ENCODE measurements at regions not wholly inside any gene's neighbourhood (a gene's known extent, or its start where the extent isn't known, plus 50 kb on each side); places are given as distances from the start of the nearest gene placed in this dataset.
A peak's percentile ranks its signal among the peaks of the same experiment; 100 is the strongest.
"Not testable (repeated sequence)": the region's sequence is repeated elsewhere in the genome, so short reads cannot be mapped to it uniquely, and the experiment has no call there.

DNA sequence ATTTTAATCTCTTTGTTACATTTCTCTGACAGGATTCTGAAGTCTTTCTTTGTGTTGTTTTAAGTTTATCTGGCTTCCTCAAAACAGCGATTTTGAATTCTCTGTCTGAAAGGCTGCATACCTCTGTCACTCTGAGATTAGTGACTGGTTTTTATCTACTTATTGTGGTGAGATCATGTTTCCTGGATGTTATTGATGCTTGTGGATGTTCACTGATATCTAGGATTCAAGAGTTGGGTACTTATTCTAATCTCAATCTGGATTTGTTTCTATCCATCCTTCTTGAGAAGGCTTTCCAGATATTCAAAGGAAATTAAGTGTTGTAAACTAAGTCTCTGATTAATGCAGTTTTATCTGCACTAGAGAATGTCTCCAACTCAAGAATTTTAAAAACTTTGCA, 1076.1 kb upstream of the ADGRB3 start:
- no peak for DNase-seq (ENCODE audit: low read depth in 2 of 2)

DNA sequence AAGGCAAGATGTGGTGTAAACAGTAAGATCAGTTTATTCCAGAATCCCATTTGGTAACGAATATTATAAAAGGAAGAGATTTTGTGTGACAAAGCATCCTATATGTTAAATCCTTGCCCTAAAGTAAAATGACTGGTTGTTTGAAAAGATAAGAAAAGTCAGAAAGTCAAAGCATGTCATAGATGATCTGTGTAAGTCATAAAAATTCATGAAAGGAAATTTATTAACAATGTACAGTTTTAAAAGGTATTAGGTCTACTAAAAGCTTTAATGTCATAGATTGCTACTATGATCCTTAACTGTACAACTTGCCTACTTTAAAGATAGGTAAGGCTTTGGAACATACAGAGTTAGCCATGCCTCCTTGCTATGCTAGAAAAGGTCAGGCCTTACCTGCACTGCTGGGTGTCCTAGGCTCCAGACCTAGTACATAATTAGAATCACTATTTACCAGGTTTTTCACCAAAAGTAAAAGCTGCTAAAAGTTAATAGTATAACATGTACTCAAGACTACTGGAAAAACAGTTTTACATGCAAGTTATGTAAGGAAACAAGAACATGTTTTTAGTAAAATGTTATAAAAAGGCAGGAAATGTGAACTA, 1090.1 kb upstream of the ADGRB3 start:
- no peak for DNase-seq (ENCODE audit: low read depth in 2 of 2)

DNA sequence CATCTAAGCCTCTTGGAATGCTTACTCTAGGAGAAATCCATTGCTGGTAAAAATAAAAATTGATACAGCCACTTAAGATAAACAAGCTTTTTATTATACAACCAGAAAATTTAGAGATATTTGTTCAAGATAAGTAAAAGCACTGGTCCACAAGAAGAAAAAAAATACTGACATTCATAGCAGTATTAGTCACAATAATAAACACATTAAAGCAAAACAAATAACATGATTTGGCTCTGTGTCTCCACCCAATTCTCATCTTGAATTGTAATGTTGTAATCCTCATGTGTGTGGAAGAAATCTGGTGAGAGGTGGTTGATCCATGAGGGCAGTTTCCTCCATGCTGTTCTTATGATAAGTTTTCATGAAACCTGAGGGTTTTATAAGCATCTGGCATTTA, 1093.5 kb upstream of the ADGRB3 start:
- no peak for DNase-seq (ENCODE audit: low read depth in 2 of 2)

DNA sequence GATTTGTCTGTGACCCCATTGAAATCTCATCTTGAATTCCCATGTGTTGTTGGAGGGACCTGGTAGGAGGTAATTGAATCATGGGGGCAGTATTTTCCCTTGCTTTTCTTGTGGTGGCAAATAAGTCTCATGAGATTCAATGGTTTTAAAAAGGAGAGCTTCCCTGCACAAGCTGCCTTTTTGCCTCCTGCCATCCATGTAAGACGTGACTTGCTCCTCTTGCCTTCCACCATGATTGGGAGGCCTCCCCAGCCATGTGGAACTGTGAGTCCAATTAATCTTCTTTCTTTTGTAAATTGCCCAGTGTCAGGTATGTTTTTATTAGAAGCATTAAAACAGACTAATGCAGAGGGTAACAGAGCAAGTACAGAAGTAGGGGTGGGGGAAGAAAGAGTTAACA, 1097.0 kb upstream of the ADGRB3 start:
- no peak for DNase-seq (ENCODE audit: low read depth in 2 of 2)

DNA sequence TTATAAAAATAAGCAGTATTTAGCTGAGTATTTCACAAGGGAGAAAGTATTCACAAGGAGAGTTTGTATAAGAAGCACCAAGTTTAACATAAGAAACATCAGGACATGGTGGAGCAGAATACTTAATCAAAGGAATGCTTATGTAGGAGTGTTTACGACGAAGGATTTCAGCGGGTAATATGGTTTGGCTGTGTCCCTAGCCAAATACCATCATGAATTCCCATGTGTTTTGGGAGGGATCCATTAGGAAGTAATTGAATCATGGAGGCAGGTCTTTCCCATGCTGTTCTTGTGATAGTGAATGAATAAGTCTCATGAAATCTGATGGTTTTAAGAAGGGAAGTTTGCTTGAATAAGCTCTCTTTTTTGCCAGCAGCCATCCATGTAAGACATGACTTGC, 1099.1 kb upstream of the ADGRB3 start:
- DNase-seq (ENCODE audit: low read depth in 2 of 2) = peak; percentile 12 to 13

DNA sequence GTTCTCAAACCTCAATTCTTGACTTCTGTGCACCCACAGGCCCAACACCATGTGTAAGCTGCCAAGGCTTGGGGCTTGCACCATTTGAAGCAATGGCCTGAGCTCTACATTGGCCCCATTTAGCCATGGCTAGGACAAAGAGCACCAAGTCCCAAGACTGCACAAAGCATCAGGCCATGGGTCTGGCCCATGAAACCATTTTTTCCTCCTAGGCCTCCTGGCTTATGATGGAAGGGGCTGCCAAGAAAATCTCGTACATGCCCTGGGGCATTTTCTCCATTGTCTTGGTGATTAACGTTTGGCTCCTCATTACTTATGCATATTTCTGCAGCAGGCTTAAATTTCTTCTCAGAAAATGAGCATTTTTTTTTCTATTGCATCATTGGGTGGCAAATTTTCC, 1128.7 kb upstream of the ADGRB3 start:
- DNase-seq (ENCODE audit: low read depth in 2 of 2) = no peak

DNA sequence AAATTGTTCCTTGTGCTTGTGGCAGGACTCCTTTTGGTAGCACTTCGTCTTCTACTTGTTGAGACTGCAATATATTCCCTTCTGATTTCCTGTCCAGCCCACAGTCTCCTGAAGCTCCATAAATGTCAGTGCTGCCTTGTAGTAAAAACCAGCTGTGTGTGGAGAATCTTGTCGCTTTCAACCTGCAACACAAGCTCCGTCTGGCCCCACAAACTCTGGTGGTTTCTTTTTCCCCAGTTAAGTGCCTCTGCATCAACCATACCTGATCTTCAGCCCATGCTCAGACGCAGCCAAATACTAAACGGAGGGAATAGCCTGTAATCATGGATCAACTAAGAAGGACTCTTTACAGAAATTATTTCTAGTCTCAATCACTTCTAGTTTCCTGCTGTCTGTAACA, 1133.3 kb upstream of the ADGRB3 start:
- no peak for DNase-seq (ENCODE audit: low read depth in 2 of 2)

DNA sequence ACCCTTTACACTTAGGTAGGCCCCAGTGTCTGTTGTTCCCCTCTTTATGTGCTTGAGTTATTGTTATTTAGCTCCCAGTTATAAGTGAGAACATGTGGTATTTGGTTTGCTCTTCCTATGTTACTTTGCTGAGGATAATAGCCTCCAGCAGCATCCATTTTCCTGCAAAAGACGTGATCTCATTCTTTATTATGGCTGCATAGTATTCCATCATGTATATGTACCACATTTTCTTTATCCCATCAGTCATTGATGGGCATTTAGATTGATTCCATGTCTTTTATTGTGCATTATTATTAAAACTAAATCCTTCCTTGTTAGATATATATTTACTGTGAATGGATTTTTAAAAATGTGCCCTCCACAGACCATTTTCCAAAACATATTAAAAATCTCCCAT, 1137.3 kb upstream of the ADGRB3 start:
- no peak for DNase-seq (ENCODE audit: low read depth in 2 of 2)

DNA sequence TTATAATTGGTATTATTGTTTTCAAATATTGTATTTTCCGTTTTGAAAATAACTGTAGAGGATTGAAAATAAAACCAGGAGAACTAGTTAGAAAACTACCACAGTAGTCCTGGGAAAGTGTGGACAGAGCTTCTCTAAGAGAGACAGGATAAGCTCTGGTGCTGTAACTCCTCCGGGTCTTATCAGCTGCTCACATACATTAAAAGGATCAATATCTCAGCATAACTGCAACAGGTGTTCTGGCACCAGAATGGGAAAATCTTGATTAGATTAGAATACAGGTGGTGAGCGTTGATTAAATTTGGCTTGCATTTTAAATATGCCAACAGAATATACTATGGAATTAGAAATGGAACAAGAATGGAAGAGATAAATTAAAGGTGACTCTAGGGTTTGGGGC, 1138.9 kb upstream of the ADGRB3 start:
- DNase-seq (ENCODE audit: low read depth in 2 of 2) = no peak

DNA sequence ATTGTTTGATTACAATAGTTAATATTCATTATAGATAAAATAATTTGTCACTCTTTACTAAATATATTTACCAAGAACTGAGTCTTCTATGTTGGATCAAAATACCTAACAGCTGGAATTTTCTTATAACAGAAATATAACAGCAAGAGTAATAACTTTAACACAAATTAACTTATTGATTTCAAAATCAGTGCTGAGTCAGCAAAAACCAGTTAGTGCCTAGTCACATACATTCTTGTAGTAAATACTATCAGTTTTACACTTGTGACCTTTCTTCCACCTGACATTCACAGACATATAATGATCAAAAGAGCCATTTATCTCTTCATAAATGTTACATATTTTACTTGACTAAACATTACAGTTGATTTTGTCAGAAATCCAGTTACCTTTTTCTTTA, 1141.4 kb upstream of the ADGRB3 start:
- no peak for DNase-seq (ENCODE audit: low read depth in 2 of 2)

DNA sequence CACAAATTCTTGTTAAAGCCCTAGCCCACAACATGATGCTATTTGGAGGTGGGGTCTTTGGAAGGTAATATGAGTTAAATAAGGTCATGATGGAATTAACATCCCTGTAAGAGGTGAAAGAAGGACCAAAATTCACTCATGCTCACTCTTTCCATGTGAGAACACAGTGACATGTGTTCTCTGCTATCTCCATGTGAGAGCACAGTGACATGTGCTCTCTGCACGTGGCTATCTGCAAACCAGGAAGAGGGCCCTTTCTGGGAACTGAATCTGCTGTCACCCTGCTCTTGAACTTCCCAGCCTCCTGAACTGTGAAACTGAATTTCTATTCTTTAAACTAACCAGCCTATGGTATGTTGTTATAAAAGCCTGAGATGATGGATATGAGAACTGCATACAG, 1159.4 kb upstream of the ADGRB3 start:
- DNase-seq (ENCODE audit: low read depth in 2 of 2) = no peak

DNA sequence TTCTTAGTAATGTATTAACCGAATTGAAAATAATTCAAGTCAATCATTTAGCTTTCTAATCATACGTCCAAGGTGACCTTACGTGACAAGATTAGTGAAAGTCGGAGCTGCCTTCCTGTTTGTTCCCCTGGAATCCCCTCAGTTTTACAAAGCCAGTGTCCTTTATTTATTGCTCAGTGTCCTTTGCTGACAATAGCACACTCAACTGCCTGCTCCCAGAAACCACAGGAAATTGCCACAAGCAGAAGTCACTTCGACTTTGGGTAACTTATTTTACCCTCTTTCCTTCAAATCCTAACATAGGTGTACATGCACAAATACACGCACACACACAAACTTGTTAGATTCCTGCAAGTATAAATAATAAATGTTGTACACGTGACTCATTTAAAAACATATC, 1167.7 kb upstream of the ADGRB3 start:
- DNase-seq (ENCODE audit: low read depth in 2 of 2) = no peak

DNA sequence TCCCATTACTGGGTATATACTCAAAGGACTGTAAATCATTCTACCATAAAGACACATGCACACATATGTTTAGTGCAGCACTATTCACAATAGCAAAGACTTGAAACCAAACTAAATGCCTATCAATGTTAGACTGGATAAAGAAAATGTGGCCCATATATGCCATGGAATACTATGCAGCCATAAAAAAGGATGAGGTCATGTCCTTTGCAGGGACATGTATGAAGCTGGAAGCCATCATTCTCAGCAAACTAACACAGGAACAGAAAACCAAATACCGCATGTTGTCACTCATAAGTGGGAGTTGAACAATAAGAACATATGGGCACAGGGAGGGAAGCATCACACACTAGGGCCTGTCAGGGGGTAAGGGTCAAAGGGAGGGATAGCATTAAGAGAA, 1172.4 kb upstream of the ADGRB3 start:
- DNase-seq (ENCODE audit: low read depth in 2 of 2) = not testable (repeated sequence)

DNA sequence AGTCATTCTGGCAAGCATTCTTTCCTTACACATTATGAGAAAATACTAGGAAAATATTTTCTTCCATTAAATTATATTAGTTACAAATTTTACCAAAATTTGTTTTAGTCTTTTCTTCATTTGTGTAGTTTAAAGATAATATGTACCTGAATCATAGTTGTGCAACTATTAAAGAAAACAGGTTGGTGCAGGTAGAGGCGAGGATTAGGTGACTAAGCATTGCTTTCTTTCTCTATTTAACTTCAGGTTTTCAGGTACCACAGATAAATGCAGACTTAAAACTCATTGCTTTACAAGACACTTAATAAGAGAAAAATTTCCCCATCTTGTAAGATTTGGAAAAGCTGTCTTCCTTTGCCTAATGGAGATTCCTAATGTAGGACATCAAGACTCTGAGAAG, 1175.5 kb upstream of the ADGRB3 start:
- DNase-seq (ENCODE audit: low read depth in 2 of 2) = no peak

DNA sequence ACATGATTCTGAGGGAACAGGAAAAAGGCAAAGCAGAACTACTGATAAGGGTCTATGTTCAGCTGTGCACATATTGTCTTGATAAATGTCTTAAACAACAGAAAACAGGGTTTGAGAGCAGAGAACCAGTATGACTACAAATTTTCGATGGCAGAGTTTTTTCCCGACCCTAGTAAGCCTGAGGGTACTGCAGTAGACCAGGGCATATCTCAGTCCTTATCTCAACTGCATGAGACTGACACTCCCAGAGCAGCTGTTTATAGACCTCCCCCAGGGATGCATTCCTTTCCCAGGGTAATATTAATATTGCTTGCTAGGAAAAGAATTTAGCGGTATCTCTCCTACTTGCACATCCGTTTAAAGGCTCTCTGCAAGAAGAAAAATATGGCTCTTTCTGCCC, 1176.8 kb upstream of the ADGRB3 start:
- no peak for DNase-seq (ENCODE audit: low read depth in 2 of 2)

DNA sequence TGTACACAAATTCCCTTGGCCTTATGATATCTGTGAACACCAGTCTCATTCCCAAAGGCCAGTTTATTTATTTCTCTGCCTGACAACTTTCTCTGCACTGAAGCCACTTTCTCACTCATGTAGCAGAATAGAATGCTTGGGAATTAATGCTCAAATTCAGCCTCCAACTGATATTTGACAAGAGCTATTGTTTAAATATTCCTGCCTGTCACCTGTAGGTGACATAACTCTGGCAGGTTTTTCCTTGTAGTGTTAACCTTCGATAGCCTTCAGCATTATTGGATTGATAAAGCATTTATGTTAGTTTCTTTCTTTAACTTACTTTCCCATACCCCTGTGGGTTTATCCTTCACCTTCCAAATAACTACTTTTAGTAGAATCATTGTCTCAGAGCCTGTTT, 1183.2 kb upstream of the ADGRB3 start:
- DNase-seq (ENCODE audit: low read depth in 2 of 2) = no peak

DNA sequence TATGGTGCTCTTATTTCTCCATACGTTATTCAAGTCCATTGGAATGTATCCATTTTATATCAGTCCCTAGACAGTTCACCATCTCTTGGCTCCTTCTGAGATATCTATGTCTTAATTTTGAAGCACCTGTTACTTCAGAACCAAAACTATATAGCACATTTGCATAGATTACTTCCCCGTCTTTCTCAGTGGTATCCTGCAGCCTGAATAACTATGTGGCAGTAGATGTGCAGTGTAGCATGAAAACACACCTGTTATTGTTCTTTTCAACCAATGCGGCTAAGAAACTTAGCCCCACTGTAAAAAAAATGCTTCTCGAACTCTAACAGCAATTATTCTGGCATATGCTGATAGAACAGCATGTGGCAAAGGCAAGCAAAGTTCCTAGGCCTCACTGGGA, 1184.4 kb upstream of the ADGRB3 start:
- DNase-seq (ENCODE audit: low read depth in 2 of 2) = no peak

DNA sequence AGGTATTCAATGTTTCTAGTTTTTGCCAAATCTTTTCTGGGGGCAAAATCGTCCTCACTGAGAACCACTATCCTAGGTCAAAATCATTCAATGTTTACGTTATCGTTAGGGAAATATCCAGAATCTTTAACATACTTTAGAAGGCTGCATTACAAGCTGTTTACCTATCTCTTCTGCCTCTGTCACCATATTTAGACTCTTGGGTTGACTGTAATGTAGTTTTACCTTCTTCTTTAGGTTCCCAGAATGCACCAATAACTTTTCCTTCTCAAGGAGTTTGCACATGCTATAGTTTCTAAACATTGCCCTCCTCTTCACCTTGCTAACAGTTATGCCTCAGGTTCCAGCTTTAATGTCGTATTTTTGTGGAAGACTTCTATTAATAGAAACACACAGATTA, 1185.5 kb upstream of the ADGRB3 start:
- no peak for DNase-seq (ENCODE audit: low read depth in 2 of 2)

DNA sequence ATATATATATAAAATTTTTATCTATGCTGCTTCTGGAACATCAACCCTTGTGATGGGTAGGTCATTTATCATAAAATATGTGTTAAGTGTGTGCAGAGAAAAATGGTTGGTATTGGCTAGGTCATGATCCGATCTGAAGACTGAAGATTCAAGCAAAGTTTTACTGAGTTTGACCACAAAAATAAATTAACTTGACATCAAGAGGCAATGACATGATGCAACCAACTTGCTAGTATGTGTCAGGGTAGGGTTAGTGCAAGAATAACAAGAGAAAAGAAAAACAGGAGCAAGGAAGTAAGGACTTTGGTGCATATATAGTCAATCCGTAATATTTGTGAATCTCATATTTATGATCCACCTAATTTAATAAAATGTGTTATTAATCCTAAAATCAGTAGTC, 1202.0 kb upstream of the ADGRB3 start:
- DNase-seq (ENCODE audit: low read depth in 2 of 2) = no peak

DNA sequence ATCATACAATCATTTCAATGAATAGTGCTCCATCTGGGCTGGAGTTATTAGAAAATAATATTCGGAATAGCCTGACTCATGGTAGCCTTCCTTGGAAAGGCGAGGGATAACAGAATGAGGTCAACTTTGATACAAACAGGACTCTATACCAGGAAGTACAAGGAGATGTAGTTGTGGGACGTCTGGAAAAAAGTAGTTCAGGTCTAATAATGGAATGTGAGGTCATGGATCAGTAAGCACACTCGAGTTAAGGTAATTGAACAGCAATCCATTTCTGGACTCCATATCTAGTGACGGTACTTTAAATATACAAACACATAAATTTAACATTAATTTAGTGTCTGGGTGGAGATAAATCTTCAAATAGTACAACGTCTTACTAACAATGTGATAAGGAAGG, 1204.0 kb upstream of the ADGRB3 start:
- DNase-seq (ENCODE audit: low read depth in 2 of 2) = no peak

DNA sequence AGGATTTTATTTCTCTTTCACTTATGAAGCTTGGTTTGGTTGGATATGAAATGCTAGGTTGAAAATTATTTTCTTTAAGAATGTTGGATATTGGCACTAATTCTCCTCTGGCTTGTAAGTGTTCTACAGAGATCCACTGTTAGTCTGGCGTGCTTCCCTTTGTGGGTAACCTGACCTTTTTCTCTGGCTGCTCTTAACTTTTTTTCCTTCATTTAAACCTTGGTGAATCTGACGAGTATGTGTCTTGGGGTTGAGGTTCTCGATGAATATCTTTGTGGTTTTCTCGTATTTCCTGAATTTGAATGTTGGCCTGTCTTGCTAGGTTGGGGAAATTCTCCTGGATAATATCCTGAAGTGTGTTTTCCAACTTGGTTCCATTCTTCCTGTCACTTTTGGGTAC, 1208.4 kb upstream of the ADGRB3 start:
- DNase-seq (ENCODE audit: low read depth in 2 of 2) = not testable (repeated sequence)

DNA sequence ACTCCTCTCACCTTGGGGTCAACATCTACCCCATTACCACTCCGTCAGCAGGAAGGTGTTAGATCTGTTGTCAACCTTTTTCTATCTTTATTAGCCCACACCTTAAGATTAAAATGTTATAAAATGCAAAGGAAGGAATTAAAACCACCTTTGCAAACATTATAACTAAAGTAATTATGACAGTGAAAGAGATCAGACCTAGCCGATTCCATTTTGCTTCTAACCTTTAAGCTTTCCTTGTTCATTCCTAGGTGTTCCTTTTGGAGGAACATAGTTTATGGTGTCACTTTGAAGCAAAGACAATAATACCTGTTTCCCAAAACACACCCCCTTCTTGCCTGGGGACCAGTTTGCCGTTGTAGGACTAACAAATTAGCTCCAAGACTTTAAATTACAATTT, 1223.0 kb upstream of the ADGRB3 start:
- no peak for DNase-seq (ENCODE audit: low read depth in 2 of 2)

DNA sequence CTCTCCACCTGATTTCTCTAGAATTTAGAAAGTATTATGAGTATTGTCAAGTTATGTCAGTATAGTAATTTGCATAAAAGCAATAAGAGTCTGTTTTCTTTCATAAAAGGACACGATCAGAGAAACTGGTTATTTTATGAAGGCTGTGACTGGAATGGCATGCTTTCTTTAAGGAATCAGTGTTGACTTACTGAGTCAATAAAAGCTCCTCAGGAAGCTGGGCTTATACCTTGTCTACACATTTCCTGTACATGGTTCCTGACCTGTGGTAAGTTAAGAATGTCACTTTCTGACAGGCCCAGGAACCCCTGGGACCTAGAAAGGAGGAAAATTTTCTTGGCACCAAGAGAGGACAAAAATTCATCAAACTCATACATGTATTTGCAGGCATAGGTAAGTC, 1224.0 kb upstream of the ADGRB3 start:
- DNase-seq (ENCODE audit: low read depth in 2 of 2) = no peak

DNA sequence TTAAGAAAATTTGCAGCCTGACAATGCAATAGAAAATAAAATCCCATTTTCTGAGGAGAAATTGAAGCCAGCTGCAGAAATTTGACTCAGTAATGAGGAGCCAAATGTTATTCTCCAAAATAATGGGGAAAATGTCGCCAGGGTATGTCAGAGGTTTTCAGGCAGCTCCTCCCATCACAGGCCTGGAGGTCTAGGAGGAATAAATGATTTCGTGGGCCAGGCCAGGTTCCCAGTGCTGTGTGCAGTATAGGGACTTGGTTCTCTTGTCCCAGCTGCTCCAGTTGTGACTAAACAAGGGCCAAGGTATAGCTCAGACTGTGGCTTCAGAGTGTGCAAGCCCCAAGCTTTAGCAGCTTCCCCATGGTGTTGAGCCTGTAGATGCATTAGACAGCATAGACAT, 1240.8 kb upstream of the ADGRB3 start:
- DNase-seq (ENCODE audit: low read depth in 2 of 2) = no peak

DNA sequence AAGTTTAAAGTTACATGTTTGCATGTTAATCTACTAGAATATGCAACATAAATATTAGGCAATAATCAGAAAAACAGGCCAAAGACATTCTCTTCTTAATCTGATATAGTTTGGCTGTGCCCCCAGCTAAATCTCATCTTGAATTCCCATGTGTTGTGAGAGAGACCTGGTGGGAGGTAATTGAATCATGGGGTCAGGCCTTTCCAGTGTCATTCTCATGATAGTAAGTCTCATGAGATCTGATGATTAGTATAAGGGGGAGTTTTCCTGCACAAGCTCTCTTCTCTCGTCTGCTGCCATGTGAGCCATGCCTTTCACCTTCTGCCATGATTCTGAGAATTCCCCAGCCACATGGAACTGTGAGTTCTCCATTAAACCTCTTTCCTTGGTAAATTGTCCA, 1241.7 kb upstream of the ADGRB3 start:
- no peak for DNase-seq (ENCODE audit: low read depth in 2 of 2)
